ENCODE measurements at regions not wholly inside any gene's neighbourhood (a gene's known extent, or its start where the extent isn't known, plus 50 kb on each side); places are given as distances from the start of the nearest gene placed in this dataset.

DNA sequence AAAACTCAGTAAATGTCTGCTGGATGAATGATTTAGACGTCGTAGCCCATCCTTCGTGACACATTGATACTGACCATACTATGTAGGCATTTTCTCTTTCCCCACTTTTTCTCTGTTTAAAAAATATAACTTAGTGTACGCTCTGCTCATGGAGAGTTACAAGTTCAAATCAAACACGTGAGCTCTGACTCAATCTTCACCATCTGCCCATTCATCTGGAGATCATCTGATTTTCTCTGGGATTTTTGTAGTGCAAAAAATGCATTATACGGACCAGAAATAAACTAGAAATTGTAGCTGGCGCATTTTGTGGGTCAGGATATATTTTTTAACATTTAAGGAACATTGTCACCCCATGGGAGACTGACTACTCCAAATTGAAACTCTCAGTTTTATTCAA, 124.7 kb upstream of the FAM9B start:
- WGBS = 90% methylated on average over 7 of the region's 7 CpGs
- no peak for DNase-seq (ENCODE audit: extremely low spot score)
- no peak overlapping the region for H3K27ac ChIP-seq (ENCODE audit: low read depth)

DNA sequence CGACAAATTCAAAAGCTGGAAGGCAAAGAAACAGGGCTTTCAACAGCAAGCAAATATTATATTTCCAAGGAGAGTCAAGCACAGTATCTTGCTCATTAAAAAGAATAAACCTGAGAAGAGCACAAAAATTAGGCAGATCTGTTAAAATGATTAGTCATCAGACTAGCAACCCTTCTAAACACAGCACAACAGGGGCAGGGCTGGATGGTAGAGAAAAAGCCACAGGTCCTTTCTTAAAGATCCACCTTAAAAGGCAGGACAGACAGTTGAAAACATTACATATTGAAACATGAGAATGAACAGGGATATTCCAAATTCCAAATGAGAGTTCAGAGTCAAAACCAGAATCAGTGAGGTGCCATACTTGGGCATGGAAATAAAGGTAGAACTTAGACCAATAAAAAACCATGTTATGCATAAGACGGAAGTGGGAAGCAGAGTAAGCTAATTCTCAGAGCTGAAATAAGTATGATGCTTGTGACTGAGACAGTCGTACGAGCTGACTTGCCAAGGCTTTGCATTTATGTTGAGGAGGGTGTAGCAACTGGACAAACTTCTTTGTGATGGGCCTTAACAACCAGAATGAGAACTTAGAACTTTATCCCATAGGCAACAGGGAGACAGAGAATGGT, 126.9 kb upstream of the FAM9B start:
- Histone ChIP-seq H3K27ac (ENCODE audit: low read depth) (no peak overlapping the region), H3K36me3 (ENCODE audit: insufficient read depth) (no peaks in the 10 kb centered on the region), H3K4me1 (ENCODE audit: insufficient read depth) (no peaks in the 10 kb centered on the region), H3K4me3 (ENCODE audit: low read depth, low read length) (no peak overlapping the region)
- 95% methylated on average over 4 of the region's 4 CpGs for WGBS
- no peak for DNase-seq (ENCODE audit: extremely low spot score)

More for the DNA sequence above, 124.7 kb upstream of the FAM9B start:
- no peaks in the 10 kb centered on the region for H3K36me3 ChIP-seq (ENCODE audit: insufficient read depth)
- no peak overlapping the region for H3K4me3 ChIP-seq (ENCODE audit: low read depth, low read length)
- no peaks in the 10 kb centered on the region for H3K4me1 ChIP-seq (ENCODE audit: insufficient read depth)

DNA sequence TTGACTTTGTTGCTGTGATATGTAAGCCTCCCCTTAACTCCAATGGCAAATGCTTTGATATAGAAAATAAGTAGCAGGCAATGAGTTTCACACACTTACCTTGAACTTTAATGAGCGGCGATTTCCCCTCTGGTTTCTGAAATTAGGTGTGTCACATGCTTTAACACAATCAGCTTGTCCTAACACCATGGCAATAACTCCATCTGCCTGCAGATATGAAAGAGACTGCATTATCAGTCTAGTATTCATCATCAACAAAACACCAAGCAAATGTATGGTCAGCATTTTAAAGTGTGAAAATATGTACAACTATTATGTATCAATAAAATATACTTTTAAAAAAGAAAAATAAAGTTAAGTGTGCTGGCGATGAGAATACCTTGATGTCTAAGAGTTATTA, 128.8 kb upstream of the FAM9B start:
- no peak overlapping the region for H3K27ac ChIP-seq (ENCODE audit: low read depth)
- H3K4me3 ChIP-seq (ENCODE audit: low read depth, low read length) = no peak overlapping the region
- no peaks in the 10 kb centered on the region for H3K36me3 ChIP-seq (ENCODE audit: insufficient read depth)
- WGBS = 92% methylated on average over 3 of the region's 3 CpGs
- DNase-seq (ENCODE audit: extremely low spot score) = no peak
- no peaks in the 10 kb centered on the region for H3K4me1 ChIP-seq (ENCODE audit: insufficient read depth)

DNA sequence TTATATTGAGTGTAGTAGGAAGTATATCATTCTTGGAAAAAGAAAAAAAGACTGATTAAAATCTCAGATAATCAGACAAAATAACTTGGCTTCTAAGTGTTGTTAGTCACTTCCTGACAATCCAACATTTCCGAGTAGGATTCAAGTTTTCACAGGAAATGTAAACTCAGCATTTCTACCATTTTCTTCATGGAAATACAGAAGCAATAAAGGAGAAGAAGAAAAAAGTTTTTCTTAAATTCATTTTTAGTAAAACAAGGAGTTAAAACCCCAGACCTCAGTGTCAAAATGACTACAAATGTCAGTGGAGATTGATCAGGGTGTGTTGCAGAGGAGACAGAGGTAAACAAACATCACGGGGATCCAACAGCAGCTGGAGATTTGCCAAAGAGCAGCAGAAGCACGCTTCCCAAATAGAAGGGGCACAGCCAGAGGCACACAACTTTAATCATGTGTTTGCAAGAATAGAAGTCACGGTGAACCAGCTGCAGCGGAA, 129.3 kb upstream of the FAM9B start:
- no peaks in the 10 kb centered on the region for H3K4me1 ChIP-seq (ENCODE audit: insufficient read depth)
- no peaks in the 10 kb centered on the region for H3K36me3 ChIP-seq (ENCODE audit: insufficient read depth)
- DNase-seq (ENCODE audit: extremely low spot score) = no peak
- H3K4me3 ChIP-seq (ENCODE audit: low read depth, low read length) = no peak overlapping the region
- WGBS = 36% methylated on average over 5 of the region's 5 CpGs
- no peak overlapping the region for H3K27ac ChIP-seq (ENCODE audit: low read depth)

DNA sequence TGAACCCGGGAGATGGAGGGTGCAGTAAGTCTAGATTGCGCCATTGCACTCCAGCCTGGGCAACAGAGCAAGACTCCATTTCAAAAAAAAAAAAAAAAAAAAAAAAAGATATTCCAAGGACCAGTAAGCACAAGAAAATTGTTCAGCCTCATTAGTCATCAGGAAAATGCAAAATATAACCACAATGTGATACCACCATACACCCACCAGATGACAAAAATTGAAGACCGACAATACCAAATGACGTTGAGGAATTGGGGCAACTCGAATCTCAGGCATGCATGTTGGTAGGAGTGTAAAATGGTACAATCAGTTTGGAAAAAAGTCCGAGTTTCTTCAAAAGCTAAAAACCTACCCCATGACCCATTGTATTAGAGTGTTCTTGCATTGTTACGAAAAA, 130.2 kb upstream of the FAM9B start:
- Histone ChIP-seq H3K36me3 (ENCODE audit: insufficient read depth) (no peaks in the 10 kb centered on the region), H3K4me1 (ENCODE audit: insufficient read depth) (no peaks in the 10 kb centered on the region), H3K4me3 (ENCODE audit: low read depth, low read length) (no peak overlapping the region), H3K27ac (ENCODE audit: low read depth) (no peak overlapping the region)
- no peak for DNase-seq (ENCODE audit: extremely low spot score)
- WGBS = 94% methylated on average over 7 of the region's 7 CpGs

DNA sequence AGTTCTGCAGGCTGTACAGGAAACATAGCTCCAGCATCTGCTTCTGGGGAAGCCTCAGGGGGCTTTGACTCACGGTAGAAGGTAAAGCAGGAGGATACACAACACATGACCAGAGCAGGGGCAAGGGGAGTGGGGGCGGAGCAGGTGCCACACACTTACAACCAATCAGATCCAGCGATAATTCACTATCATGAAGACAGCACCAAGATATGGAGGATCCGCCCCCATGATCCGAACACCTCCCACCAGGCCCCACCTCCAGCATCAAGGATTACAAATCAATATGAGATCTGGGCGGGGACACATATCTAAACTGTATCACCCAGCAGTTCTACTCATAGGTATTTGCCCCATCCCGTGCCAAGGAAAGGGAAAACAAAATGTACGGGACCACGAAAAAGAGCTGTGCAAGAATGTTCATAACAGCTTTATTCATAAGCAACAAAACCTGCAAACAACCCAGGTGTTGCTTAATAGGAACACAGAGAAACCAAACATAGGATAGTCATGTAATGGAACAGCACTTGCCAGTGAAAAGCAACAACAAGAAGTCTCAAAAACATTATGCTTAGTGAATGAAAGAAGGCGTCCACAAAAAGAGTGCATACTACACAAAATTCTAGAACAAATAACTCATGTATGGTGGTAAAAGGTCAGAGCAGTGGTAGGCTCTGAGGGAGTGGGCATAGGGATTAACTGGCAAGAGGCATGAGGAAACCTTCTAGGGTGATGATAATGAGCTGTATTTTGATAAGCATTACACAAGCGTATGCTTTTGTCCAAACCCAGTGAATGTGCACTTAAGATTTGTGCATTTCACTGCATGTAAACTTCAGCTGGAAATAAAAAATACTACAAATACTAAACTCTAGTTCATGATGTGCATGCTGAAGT, 130.9 kb upstream of the FAM9B start:
- WGBS = 94% methylated on average over 11 of the region's 11 CpGs
- H3K27ac ChIP-seq (ENCODE audit: low read depth) = no peak overlapping the region
- no peak for DNase-seq (ENCODE audit: extremely low spot score)
- no peak overlapping the region for H3K4me3 ChIP-seq (ENCODE audit: low read depth, low read length)
- no peaks in the 10 kb centered on the region for H3K36me3 ChIP-seq (ENCODE audit: insufficient read depth)
- no peaks in the 10 kb centered on the region for H3K4me1 ChIP-seq (ENCODE audit: insufficient read depth)

DNA sequence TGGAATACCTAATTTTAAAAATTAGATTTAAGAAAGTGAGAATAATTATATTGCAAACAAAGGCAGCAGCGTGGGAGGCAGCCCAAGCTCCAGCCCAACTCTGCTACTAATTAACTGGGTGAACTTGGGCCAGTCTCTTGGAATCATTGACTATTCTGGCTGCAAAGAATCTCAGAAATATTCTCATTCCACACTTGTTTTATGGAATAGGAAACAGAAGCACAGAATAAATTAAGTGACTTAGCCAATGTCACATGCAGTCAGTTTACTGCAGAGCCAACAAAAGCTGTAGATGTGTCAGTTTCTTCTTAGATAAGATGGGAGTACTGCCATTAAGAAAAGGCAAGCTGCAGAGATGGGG, 132.6 kb upstream of the FAM9B start:
- no peak overlapping the region for H3K27ac ChIP-seq (ENCODE audit: low read depth)
- no peak overlapping the region for H3K4me3 ChIP-seq (ENCODE audit: low read depth, low read length)
- WGBS = 94% methylated on average over 1 of the region's 1 CpG
- DNase-seq (ENCODE audit: extremely low spot score) = no peak
- H3K36me3 ChIP-seq (ENCODE audit: insufficient read depth) = no peaks in the 10 kb centered on the region
- H3K4me1 ChIP-seq (ENCODE audit: insufficient read depth) = no peaks in the 10 kb centered on the region

DNA sequence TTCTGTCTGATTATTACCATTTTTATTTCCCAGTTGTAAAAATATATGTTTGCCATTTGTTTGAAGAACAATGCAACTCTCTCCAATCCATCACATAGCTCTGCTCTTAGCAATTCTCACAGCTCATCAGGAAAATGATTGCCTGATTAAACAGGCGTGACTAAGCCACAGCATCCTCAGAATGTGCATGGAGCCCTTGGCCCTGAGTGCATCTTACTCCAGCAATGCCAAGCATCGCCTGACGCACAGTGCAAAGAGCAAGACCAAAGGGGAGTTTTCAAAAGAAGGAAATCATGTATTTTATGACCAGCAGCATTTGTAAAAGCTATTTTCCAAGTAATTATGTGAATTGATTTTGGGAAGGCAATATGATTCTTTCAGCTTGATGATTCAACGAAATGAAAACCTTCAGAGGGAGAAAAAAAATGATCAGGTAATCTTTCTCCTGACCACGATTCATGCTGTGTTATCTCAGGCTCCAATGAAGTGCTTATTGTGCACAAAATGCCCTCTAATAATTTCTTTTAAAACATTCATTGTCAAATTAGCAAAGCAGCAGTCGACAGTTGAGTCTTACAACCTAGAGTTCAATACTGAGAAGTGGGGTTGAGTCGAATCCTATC, 138.0 kb upstream of the FAM9B start:
- WGBS = 88% methylated on average over 7 of the region's 7 CpGs
- H3K36me3 ChIP-seq (ENCODE audit: insufficient read depth) = no peaks in the 10 kb centered on the region
- DNase-seq (ENCODE audit: extremely low spot score) = no peak
- no peaks in the 10 kb centered on the region for H3K4me1 ChIP-seq (ENCODE audit: insufficient read depth)
- H3K4me3 ChIP-seq (ENCODE audit: low read depth, low read length) = no peak overlapping the region
- no peak overlapping the region for H3K27ac ChIP-seq (ENCODE audit: low read depth)

DNA sequence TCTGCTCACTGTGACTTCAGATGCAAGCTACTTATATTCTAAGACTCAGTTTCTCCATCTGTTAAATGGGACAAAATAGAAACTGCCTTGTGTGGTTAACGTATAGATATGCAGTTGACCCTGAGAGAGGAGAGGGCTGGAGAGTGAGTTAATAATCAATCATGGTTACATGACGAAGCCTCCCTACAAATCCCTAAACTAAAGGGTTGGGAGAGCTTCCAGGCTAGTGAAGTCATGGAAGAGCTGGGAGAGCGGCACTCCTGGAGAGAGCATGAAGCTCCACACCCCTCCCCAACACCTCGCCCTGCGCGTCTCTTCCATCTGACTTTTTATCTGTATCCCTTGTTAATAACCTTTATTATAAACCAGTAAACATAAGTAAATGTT, 138.5 kb upstream of the FAM9B start:
- Histone ChIP-seq H3K4me3 (ENCODE audit: low read depth, low read length) (no peak overlapping the region), H3K36me3 (ENCODE audit: insufficient read depth) (no peaks in the 10 kb centered on the region), H3K4me1 (ENCODE audit: insufficient read depth) (no peaks in the 10 kb centered on the region), H3K27ac (ENCODE audit: low read depth) (no peak overlapping the region)
- no peak for DNase-seq (ENCODE audit: extremely low spot score)
- 92% methylated on average over 6 of the region's 6 CpGs for WGBS

DNA sequence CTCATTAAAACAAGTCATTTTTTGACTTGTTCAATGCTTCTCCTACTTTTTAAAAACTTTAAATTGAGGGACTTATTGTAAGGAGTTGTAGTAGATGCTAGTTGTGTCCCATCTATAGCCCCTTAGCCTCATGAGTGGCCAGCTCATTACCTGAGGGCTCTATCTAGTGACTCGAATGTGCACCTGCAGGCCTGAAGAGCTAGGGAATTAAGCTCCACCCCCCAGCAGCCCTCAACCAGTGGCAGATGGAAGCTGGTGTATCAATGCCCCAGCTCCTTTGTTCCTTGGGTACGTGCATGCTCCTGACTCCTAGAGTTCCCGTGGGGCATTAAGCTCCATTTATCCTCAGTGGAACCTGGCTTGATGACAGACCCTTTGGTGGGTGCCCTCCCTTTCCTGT, 146.7 kb upstream of the FAM9B start:
- no peak for DNase-seq (ENCODE audit: extremely low spot score)
- no peak overlapping the region for H3K27ac ChIP-seq (ENCODE audit: low read depth)
- 94% methylated on average over 3 of the region's 3 CpGs for WGBS

DNA sequence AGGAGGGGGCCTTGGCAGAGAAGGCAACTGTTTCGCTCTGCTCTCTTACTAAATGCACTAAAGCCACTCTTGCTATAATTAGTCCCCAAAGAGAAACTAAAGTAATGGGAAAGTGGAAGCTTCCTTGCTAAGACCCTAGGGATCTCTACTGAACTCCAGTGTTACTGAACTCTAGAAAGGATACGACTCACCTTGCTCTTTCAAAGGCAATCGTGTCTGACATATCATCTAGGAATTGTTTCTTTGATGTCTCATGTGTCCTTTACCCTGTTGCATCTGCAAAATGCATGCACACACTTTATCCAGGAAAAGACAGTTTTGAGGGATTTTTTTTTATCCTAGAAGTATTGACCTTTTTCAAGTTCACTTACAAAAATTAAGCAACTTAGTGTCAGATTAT, 148.1 kb upstream of the FAM9B start:
- H3K4me1 ChIP-seq (ENCODE audit: insufficient read depth) = no peaks in the 10 kb centered on the region

More for the DNA sequence above, 146.7 kb upstream of the FAM9B start:
- Histone ChIP-seq H3K4me3 (ENCODE audit: low read depth, low read length) (no peak overlapping the region), H3K36me3 (ENCODE audit: insufficient read depth) (no peaks in the 10 kb centered on the region), H3K4me1 (ENCODE audit: insufficient read depth) (no peaks in the 10 kb centered on the region)

DNA sequence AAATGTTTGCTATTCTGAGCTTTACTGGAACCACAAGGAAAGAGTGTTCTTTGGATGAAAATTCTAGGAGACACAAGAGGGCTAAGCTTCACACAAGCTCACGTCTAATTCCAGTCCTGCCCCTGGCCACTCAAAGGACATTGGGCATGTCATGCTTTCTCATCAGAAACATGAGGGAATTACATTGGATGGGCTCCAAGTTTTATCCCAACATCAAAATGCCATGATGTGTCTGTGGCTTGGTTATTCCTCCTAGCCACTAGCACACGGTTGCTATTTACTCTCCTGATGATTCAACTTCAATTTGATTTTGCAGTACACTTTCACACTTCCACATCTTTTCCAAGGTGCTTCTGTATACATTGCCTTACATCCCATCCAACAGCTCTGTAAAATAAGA, 149.6 kb upstream of the FAM9B start:
- Histone ChIP-seq H3K4me3 (ENCODE audit: low read depth, low read length) (no peak overlapping the region), H3K4me1 (ENCODE audit: insufficient read depth) (no peaks in the 10 kb centered on the region), H3K36me3 (ENCODE audit: insufficient read depth) (no peaks in the 10 kb centered on the region), H3K27ac (ENCODE audit: low read depth) (no peak overlapping the region)
- 89% methylated on average over 2 of the region's 2 CpGs for WGBS
- no peak for DNase-seq (ENCODE audit: extremely low spot score)

More for the DNA sequence above, 148.1 kb upstream of the FAM9B start:
- DNase-seq (ENCODE audit: extremely low spot score) = no peak
- Histone ChIP-seq H3K4me3 (ENCODE audit: low read depth, low read length) (no peak overlapping the region), H3K36me3 (ENCODE audit: insufficient read depth) (no peaks in the 10 kb centered on the region), H3K27ac (ENCODE audit: low read depth) (no peak overlapping the region)
- WGBS = 85% methylated on average over 3 of the region's 3 CpGs

DNA sequence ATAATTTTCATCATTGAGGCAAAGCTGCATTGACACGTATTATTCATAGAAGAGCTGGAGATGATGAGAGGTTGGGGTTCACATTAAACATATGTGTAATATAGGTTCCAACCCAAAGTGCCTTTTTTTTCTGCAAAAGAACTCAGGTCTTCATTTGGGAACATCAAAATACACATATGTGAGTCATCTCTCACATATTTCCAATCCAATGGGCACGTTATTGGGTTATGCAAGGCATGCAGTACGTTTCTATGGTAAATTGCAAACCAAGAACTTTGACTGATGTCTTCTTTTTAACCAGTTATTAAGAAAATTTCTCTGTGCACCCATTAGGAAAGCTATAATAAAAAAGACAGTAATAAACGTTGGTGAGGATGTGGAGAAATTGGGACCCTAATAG, 150.3 kb upstream of the FAM9B start:
- Histone ChIP-seq H3K36me3 (ENCODE audit: insufficient read depth) (no peaks in the 10 kb centered on the region), H3K4me3 (ENCODE audit: low read depth, low read length) (no peak overlapping the region), H3K4me1 (ENCODE audit: insufficient read depth) (no peaks in the 10 kb centered on the region), H3K27ac (ENCODE audit: low read depth) (no peak overlapping the region)
- 87% methylated on average over 4 of the region's 4 CpGs for WGBS
- no peak for DNase-seq (ENCODE audit: extremely low spot score)

DNA sequence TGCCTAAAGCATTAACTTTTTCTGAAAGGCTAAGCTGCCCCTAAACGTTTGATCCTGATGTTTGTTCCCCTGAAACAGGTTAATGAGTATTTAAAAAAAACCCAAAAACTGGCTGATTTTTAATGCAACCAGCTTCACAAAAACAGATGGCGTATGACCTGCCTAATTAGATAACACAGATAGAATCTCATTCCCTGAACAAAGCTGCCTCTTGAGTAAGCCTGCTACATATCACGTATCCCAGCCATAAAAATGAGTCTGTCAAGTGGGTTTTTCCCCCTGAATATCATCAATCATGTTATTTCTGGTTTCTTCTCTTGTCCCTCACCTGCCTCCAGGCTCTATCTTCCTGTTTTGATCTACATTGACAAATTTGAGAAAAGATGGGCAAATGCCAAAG, 154.2 kb upstream of the FAM9B start:
- Histone ChIP-seq H3K4me1 (ENCODE audit: insufficient read depth) (no peaks in the 10 kb centered on the region), H3K4me3 (ENCODE audit: low read depth, low read length) (no peak overlapping the region), H3K36me3 (ENCODE audit: insufficient read depth) (no peaks in the 10 kb centered on the region), H3K27ac (ENCODE audit: low read depth) (no peak overlapping the region)
- WGBS = 89% methylated on average over 3 of the region's 3 CpGs
- DNase-seq (ENCODE audit: extremely low spot score) = no peak

Data from urinary bladder (tissue), 3 donors.